ENCODE measurements at regions not wholly inside any gene's neighbourhood (a gene's known extent, or its start where the extent isn't known, plus 50 kb on each side); places are given as distances from the start of the nearest gene placed in this dataset.

- TF ChIP-seq CTCF (IDR thresholded peaks at IDR 0.05) (no peak), EZH2 (IDR thresholded peaks at IDR 0.05) (no peak), EZH2phosphoT487 (IDR thresholded peaks at IDR 0.05) (no peak)
These were observed 96.4 kb upstream of the B3GAT1 start for GRCh38 chr11:134508219-134508990.
